SK-N-SH (cell line): ENCODE measurements at regions not wholly inside any gene's neighbourhood (a gene's known extent, or its start where the extent isn't known, plus 50 kb on each side); places are given as distances from the start of the nearest gene placed in this dataset.

Experiments
- RAD21 ChIP-seq: IDR thresholded peaks from 2 replicates; pipeline ENCODE4 v1.6.1; 2012; ENCODE audit warnings: mild to moderate bottlenecking, low read length
- TAF1 ChIP-seq: IDR thresholded peaks from 2 replicates; pipeline ENCODE4 v1.6.1; 2012; ENCODE audit warnings: low read depth, mild to moderate bottlenecking, low read length, moderate library complexity, borderline replicate concordance
- TCF12 ChIP-seq: IDR thresholded peaks from 2 replicates; pipeline ENCODE4 v1.4.0; 2012
- TEAD4 ChIP-seq: IDR thresholded peaks from 2 replicates; pipeline ENCODE4 v1.4.0; 2012; ENCODE audit warnings: mild to moderate bottlenecking, borderline replicate concordance; ENCODE audit not compliant: insufficient read depth
- TF ChIP-seq, protein P1 (sequence below): IDR thresholded peaks from 2 replicates; pipeline ENCODE4 v1.4.0; 2012; ENCODE audit warnings: low read depth, borderline replicate concordance
- TF ChIP-seq, protein P2 (sequence below): fragments of 200-600 bp; sonication (generic); IDR thresholded peaks from 2 replicates; pipeline ENCODE4 v1.6.1; 2017; ENCODE audit warnings: antibody characterized with exemption, mild to moderate bottlenecking, moderate library complexity
- TF ChIP-seq, protein P3 (sequence below): fragments of 150-350 bp; IDR thresholded peaks from 2 replicates; pipeline ENCODE4 v1.6.1; 2017; ENCODE audit warnings: antibody characterized with exemption, low read length, low read depth, borderline replicate concordance
- TF ChIP-seq, protein P4 (sequence below): IDR thresholded peaks from 2 replicates; pipeline ENCODE4; 2012

DNA sequence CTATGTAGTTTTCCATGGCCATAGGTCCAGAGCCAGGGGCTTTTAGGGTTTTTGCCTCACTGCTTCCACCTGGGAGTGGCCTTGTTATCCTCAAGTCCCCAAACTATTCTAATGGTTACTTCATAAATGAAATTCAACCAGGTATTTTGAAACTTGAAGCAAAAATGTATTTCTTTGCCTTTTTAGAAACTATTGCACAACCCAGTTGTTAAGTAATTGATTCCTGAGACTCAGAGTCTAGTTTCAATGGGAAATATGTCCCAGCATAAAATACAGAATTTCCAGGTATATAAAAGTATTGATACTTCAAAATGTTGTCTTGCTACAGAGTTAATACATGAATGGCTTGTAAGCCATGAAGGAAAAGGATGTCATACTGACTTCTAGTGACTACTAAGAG, 456.2 kb upstream of the DAB2 start:
- TF ChIP-seq TAF1 (no peak), TCF12 (no peak), RAD21 (no peak), TEAD4 (no peak)
- TF ChIP-seq, protein P1, sequence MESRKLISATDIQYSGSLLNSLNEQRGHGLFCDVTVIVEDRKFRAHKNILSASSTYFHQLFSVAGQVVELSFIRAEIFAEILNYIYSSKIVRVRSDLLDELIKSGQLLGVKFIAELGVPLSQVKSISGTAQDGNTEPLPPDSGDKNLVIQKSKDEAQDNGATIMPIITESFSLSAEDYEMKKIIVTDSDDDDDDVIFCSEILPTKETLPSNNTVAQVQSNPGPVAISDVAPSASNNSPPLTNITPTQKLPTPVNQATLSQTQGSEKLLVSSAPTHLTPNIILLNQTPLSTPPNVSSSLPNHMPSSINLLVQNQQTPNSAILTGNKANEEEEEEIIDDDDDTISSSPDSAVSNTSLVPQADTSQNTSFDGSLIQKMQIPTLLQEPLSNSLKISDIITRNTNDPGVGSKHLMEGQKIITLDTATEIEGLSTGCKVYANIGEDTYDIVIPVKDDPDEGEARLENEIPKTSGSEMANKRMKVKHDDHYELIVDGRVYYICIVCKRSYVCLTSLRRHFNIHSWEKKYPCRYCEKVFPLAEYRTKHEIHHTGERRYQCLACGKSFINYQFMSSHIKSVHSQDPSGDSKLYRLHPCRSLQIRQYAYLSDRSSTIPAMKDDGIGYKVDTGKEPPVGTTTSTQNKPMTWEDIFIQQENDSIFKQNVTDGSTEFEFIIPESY: no peak
- TF ChIP-seq, protein P2, sequence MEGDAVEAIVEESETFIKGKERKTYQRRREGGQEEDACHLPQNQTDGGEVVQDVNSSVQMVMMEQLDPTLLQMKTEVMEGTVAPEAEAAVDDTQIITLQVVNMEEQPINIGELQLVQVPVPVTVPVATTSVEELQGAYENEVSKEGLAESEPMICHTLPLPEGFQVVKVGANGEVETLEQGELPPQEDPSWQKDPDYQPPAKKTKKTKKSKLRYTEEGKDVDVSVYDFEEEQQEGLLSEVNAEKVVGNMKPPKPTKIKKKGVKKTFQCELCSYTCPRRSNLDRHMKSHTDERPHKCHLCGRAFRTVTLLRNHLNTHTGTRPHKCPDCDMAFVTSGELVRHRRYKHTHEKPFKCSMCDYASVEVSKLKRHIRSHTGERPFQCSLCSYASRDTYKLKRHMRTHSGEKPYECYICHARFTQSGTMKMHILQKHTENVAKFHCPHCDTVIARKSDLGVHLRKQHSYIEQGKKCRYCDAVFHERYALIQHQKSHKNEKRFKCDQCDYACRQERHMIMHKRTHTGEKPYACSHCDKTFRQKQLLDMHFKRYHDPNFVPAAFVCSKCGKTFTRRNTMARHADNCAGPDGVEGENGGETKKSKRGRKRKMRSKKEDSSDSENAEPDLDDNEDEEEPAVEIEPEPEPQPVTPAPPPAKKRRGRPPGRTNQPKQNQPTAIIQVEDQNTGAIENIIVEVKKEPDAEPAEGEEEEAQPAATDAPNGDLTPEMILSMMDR: no peak
- TF ChIP-seq, protein P3, sequence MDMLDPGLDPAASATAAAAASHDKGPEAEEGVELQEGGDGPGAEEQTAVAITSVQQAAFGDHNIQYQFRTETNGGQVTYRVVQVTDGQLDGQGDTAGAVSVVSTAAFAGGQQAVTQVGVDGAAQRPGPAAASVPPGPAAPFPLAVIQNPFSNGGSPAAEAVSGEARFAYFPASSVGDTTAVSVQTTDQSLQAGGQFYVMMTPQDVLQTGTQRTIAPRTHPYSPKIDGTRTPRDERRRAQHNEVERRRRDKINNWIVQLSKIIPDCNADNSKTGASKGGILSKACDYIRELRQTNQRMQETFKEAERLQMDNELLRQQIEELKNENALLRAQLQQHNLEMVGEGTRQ: no peak
- TF ChIP-seq, protein P4, sequence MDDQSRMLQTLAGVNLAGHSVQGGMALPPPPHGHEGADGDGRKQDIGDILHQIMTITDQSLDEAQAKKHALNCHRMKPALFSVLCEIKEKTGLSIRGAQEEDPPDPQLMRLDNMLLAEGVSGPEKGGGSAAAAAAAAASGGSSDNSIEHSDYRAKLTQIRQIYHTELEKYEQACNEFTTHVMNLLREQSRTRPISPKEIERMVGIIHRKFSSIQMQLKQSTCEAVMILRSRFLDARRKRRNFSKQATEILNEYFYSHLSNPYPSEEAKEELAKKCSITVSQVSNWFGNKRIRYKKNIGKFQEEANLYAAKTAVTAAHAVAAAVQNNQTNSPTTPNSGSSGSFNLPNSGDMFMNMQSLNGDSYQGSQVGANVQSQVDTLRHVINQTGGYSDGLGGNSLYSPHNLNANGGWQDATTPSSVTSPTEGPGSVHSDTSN: no peak
